BJ (cell line): ENCODE measurements at regions not wholly inside any gene's neighbourhood (a gene's known extent, or its start where the extent isn't known, plus 50 kb on each side); places are given as distances from the start of the nearest gene placed in this dataset.

Source experiments
- CTCF ChIA-PET: fragments of 350-600 bp; formaldehyde crosslinking; extraction: SDS; loops from one replicate; lab custom pipeline; 2021; ENCODE audit warnings: antibody characterized with exemption, inconsistent platforms; lab: Yijun Ruan, JAX
- POLR2A ChIA-PET: fragments of 300-600 bp; sonication (Branson Sonifier 250); formaldehyde crosslinking; extraction: SDS; loops from one replicate; lab custom pipeline; 2021; ENCODE audit warnings: antibody characterized with exemption; lab: Charles Lee
- DNase-seq: peaks from one replicate; pipeline ENCODE4 v3.0.0-alpha.2; 2011; ENCODE audit warnings: low read depth
- H3K27me3 ChIP-seq: 2 replicates; pipeline ENCODE4 v1.6.0; 2011; ENCODE audit warnings: low read length; ENCODE audit not compliant: control insufficient read depth, insufficient read depth
- H3K36me3 ChIP-seq: 2 replicates; pipeline ENCODE4 v1.5.1; 2011; ENCODE audit warnings: low read length; ENCODE audit not compliant: control insufficient read depth, insufficient read depth
- H3K4me3 ChIP-seq: 2 replicates; pipeline ENCODE4 v1.5.1; 2011; ENCODE audit warnings: low read depth, mild to moderate bottlenecking, control low read depth, low read length
- TF ChIP-seq, protein P1 (sequence below): IDR thresholded peaks from 2 replicates; pipeline ENCODE4 v1.5.1; 2011; ENCODE audit warnings: low read depth, mild to moderate bottlenecking, control low read depth, inconsistent platforms, low read length, moderate library complexity; ENCODE audit not compliant: insufficient read depth

DNA sequence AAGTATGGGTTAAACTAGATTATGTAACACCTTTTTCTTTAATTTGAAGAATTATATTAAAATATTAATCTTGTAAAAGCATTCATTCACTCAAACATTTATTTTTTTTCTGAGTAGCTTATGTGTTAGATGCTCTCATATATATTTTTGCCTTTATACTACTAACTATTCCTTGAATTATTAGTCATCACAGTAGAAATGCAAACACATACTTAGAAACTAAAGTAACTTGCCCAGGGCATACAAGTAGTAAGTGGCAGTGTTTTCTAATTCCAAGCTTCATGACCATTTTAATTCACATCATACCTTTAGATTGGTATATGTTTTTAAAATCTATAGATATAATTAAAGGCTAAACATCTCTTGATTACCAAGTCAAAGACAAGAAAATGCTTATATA is 1271.0 kb downstream of the BRINP3 start:
- H3K4me3 ChIP-seq: no peak overlapping the region
- no peaks in the 10 kb centered on the region for H3K27me3 ChIP-seq
- TF ChIP-seq, protein P1, sequence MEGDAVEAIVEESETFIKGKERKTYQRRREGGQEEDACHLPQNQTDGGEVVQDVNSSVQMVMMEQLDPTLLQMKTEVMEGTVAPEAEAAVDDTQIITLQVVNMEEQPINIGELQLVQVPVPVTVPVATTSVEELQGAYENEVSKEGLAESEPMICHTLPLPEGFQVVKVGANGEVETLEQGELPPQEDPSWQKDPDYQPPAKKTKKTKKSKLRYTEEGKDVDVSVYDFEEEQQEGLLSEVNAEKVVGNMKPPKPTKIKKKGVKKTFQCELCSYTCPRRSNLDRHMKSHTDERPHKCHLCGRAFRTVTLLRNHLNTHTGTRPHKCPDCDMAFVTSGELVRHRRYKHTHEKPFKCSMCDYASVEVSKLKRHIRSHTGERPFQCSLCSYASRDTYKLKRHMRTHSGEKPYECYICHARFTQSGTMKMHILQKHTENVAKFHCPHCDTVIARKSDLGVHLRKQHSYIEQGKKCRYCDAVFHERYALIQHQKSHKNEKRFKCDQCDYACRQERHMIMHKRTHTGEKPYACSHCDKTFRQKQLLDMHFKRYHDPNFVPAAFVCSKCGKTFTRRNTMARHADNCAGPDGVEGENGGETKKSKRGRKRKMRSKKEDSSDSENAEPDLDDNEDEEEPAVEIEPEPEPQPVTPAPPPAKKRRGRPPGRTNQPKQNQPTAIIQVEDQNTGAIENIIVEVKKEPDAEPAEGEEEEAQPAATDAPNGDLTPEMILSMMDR: no peak
- H3K36me3 ChIP-seq: no peaks in the 10 kb centered on the region
- no peak for DNase-seq
- POLR2A ChIA-PET: no interaction called here
- CTCF ChIA-PET: no interaction called here

DNA sequence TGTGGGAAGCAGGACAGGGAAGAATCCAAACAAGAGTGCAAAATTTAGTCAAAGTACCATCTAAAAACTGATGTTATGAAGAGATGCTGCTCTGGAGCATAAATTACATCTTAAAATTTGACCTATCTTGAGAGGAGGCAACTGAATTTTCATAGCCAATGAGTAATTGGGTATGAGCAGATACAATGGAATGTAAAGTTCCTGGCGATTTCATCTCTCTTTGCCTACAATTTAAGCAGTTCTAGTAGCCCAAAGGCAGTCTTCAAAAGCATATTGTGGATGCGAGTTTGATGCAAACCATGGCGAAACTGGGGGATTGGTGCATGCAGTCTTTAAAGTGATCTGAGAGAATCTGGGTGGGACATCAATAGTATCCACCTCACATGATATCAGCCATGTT is 1265.9 kb downstream of the BRINP3 start:
- POLR2A ChIA-PET: no interaction called here
- Histone ChIP-seq H3K4me3 (no peak overlapping the region), H3K36me3 (no peaks in the 10 kb centered on the region), H3K27me3 (no peaks in the 10 kb centered on the region)
- CTCF ChIA-PET: no interaction called here
- DNase-seq: no peak
- TF ChIP-seq, protein P1: no peak

- TF ChIP-seq, protein P1: no peak
- CTCF ChIA-PET: no interaction called here
- no peak overlapping the region for H3K4me3 ChIP-seq
- H3K36me3 ChIP-seq: no peaks in the 10 kb centered on the region
- no peak for DNase-seq
- no peaks in the 10 kb centered on the region for H3K27me3 ChIP-seq
- POLR2A ChIA-PET: no interaction called here
Observed at GRCh38 chr1:189212606-189213005, 1265.1 kb downstream of the BRINP3 start.

- no peak overlapping the region for H3K4me3 ChIP-seq
- H3K27me3 ChIP-seq: no peaks in the 10 kb centered on the region
- TF ChIP-seq, protein P1: no peak
- no peaks in the 10 kb centered on the region for H3K36me3 ChIP-seq
- no peak for DNase-seq
- CTCF ChIA-PET: no interaction called here
- POLR2A ChIA-PET: no interaction called here
Observed at GRCh38 chr1:189216886-189217285, 1260.8 kb downstream of the BRINP3 start.

DNA sequence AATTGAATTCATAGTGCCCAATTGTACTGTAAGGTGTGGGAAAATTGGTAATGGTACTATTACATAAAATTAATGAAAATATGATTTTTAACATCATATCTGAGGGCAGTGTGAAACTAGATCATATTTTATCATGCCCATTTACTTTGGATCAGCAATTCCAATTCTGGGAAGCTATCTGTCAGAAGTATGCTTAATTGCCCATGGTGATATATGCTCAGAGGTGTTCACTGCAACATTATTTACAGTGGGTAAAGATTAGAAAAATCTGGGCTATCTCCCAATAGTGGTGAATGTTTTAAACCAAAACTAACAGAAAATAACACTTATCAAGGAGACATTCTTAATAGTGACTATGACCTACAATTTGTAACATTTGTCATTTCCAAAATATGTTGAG is 1260.0 kb downstream of the BRINP3 start:
- ChIA-PET POLR2A (no interaction called here), CTCF (no interaction called here)
- Histone ChIP-seq H3K4me3 (no peak overlapping the region), H3K27me3 (no peaks in the 10 kb centered on the region), H3K36me3 (no peaks in the 10 kb centered on the region)
- DNase-seq: no peak
- TF ChIP-seq, protein P1: no peak
